Endothelial cell of umbilical vein (primary cell): ENCODE measurements at regions not wholly inside any gene's neighbourhood (a gene's known extent, or its start where the extent isn't known, plus 50 kb on each side); places are given as distances from the start of the nearest gene placed in this dataset.
"Not testable (repeated sequence)": the region's sequence is repeated elsewhere in the genome, so short reads cannot be mapped to it uniquely, and the experiment has no call there.

Source experiments
- CTCF ChIP-seq, 2 donors: IDR thresholded peaks; 1 replicate in 1 of 2; 2 replicates in 1 of 2; pipeline ENCODE4 v1.5.1; 2011; ENCODE audit warnings: low read length in 2 of 2, mild to moderate bottlenecking in 2 of 2, moderate library complexity in 2 of 2, control low read depth in 1 of 2, inconsistent platforms in 1 of 2, low read depth in 1 of 2; ENCODE audit not compliant: insufficient read depth in 1 of 2; ENCODE audit errors: extremely low read depth in 1 of 2
- EZH2 ChIP-seq: IDR thresholded peaks from 2 replicates; pipeline ENCODE4 v1.6.1; 2012; ENCODE audit warnings: borderline replicate concordance, low read depth, mild to moderate bottlenecking, moderate library complexity, low read length, inconsistent platforms; ENCODE audit not compliant: severe bottlenecking
- GATA2 ChIP-seq: IDR thresholded peaks from 2 replicates; pipeline ENCODE4 v1.7.0; 2011; ENCODE audit warnings: low read depth, mild to moderate bottlenecking, moderate library complexity, mixed read lengths, low read length; ENCODE audit not compliant: insufficient read length, insufficient read depth
- JUN ChIP-seq: IDR thresholded peaks from 2 replicates; pipeline ENCODE4 v1.6.1; 2011; ENCODE audit warnings: borderline replicate concordance, low read depth; ENCODE audit not compliant: insufficient read length, insufficient read depth
- MYC ChIP-seq: IDR thresholded peaks from one replicate; pipeline ENCODE4 v1.6.1; 2011; ENCODE audit warnings: mild to moderate bottlenecking, low read depth, low read length
- POLR2A ChIP-seq: IDR thresholded peaks from 2 replicates; pipeline ENCODE4 v1.6.1; 2012; ENCODE audit warnings: low read depth, mild to moderate bottlenecking, control low read depth, low read length

DNA sequence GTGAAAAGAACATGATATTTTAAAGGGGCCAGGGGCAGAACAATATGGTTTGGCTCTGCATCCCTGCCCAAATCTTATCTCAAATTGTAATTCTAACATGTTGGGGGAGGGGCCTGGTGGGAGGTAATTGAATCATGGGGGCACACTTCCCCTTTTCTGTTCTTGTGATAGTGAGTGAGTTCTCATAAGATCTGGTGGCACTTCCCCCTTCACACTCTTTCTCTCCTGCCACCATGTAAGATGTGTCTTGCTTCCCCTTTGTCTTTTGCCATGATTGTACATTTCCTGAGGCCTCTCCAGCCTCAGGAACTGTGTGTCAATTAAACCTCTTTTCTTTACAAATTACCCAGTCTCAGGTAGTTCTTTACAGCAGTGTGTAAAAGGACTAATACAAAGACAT, 177.1 kb upstream of the ZNF322 start:
- not testable (repeated sequence) for TF ChIP-seq CTCF (IDR thresholded peaks at IDR 0.05; ENCODE audit: extremely low read depth in 1 of 2, insufficient read depth in 1 of 2, low read depth in 1 of 2, low read length in 2 of 2); GATA2; POLR2A; EZH2; MYC; JUN
